HCT116 (cell line): ENCODE measurements at regions not wholly inside any gene's neighbourhood (a gene's known extent, or its start where the extent isn't known, plus 50 kb on each side); places are given as distances from the start of the nearest gene placed in this dataset.

Experiments used
- ATAC-seq: fragments of 200-7000 bp; cut with Tn5 transposase; 2 replicates; pipeline ENCODE4 v1.9.1; 2020; ENCODE audit warnings: mild to moderate bottlenecking, moderate library complexity
- BruUV-seq: library from RNA; stranded (reverse); fragments of 400-500 nt; replicated peaks from 2 replicates; lab custom pipeline; 2021; lab: Mats Ljungman, UMichigan
- CTCF ChIA-PET: fragments of 300-600 bp; sonication (Branson Sonifier 250); formaldehyde crosslinking; loops from one replicate; lab custom pipeline; 2021; ENCODE audit warnings: antibody characterized with exemption; lab: Charles Lee
- POLR2A ChIA-PET: fragments of 300-600, 350-600 bp; sonication (Branson Sonifier 250); formaldehyde crosslinking; loops from one replicate; lab custom pipeline; 2021; ENCODE audit warnings: antibody characterized with exemption; lab: Charles Lee
- RAD21 ChIA-PET, 2 experiments: fragments of 300-600 bp; sonication (Branson Sonifier 250); formaldehyde crosslinking; loops; one replicate each; lab custom pipeline; 2023; ENCODE audit warnings: low total read pairs in 2 of 2; ENCODE audit not compliant: uncharacterized antibody in 2 of 2, unreplicated experiment in 2 of 2, low non-redundant PET in 1 of 2; lab: Charles Lee
- DNase-seq: peaks from one replicate; pipeline ENCODE4 v3.0.0-alpha.2; 2010; ENCODE audit warnings: low read depth, low spot score
- H2AFZ ChIP-seq: fragments of 200-600 bp; shearing (Covaris generic), sonication (generic); 2 replicates; pipeline ENCODE4 v1.6.1; 2017; ENCODE audit warnings: low read depth, mixed run types, mixed read lengths, antibody characterized with exemption, low read length; ENCODE audit not compliant: poor library complexity, severe bottlenecking
- H3K27ac ChIP-seq: 2 replicates; pipeline ENCODE4 v1.5.1; 2012; ENCODE audit warnings: low read depth, low read length
- H3K27me3 ChIP-seq: fragments of 200-600 bp; sonication (generic); 2 replicates; pipeline ENCODE4 v1.6.1; 2016; ENCODE audit warnings: mixed run types, low read length, mixed read lengths; ENCODE audit not compliant: insufficient read depth
- H3K36me3 ChIP-seq, 2 experiments: fragments of 200-500 bp in 1 of 2; fragments of 200-600 bp in 1 of 2; sonication (Bioruptor generic) in 1 of 2; sonication (generic) in 1 of 2; 2 replicates each; pipeline versions ENCODE4 v1.5.1 to v1.6.1; 2014 to 2016; ENCODE audit warnings: low read length in 2 of 2, inconsistent platforms in 1 of 2, mixed read lengths in 1 of 2, mixed run types in 1 of 2; ENCODE audit not compliant: insufficient read depth in 2 of 2, control insufficient read depth in 1 of 2
- H3K4me1 ChIP-seq, 2 experiments: fragments of 200-600 bp in 1 of 2; sonication (generic) in 1 of 2; 2 replicates each; pipeline versions ENCODE4 v1.5.1 to v1.6.1; 2012 to 2017; ENCODE audit warnings: low read length in 2 of 2, inconsistent platforms in 1 of 2, mild to moderate bottlenecking in 1 of 2, mixed read lengths in 1 of 2, mixed run types in 1 of 2, moderate library complexity in 1 of 2; ENCODE audit not compliant: insufficient read depth in 2 of 2, control insufficient read depth in 1 of 2
- H3K4me2 ChIP-seq: fragments of 200-600 bp; sonication (generic); 2 replicates; pipeline ENCODE4 v1.6.1; 2017; ENCODE audit warnings: mixed run types, low read length, mixed read lengths
- H3K4me3 ChIP-seq, 2 experiments: fragments of 200-600 bp in 1 of 2; sonication (generic) in 1 of 2; replicated peaks in 1 of 2; 2 replicates each; pipeline ENCODE4 v1.5.1; 2011 to 2016; ENCODE audit warnings: low read length in 2 of 2, control low read depth in 1 of 2, low read depth in 1 of 2, mild to moderate bottlenecking in 1 of 2, mixed read lengths in 1 of 2, mixed run types in 1 of 2
- H3K79me2 ChIP-seq: fragments of 200-600 bp; sonication (generic); 2 replicates; pipeline ENCODE4 v1.6.1; 2017; ENCODE audit warnings: mild to moderate bottlenecking, mixed run types, low read length, moderate library complexity, mixed read lengths; ENCODE audit not compliant: insufficient read depth
- H3K9ac ChIP-seq: fragments of 200-600 bp; sonication (generic); 2 replicates; pipeline ENCODE4 v1.6.1; 2016; ENCODE audit warnings: low read length, mixed read lengths
- H3K9me2 ChIP-seq: fragments of 200-600 bp; sonication (generic), shearing (Covaris generic); 2 replicates; pipeline ENCODE4 v1.6.1; 2017; ENCODE audit warnings: mixed run types, mild to moderate bottlenecking, moderate library complexity; ENCODE audit not compliant: insufficient read depth
- H3K9me3 ChIP-seq, 2 experiments: fragments of 200-500 bp in 1 of 2; fragments of 200-600 bp in 1 of 2; sonication (Bioruptor generic) in 1 of 2; sonication (generic) in 1 of 2; 2 replicates each; pipeline ENCODE4 v1.6.1; 2014 to 2017; ENCODE audit warnings: low read length in 2 of 2, mixed read lengths in 2 of 2, inconsistent platforms in 1 of 2, low read depth in 1 of 2, mild to moderate bottlenecking in 1 of 2, mixed run types in 1 of 2, moderate library complexity in 1 of 2; ENCODE audit not compliant: control insufficient read depth in 1 of 2, insufficient read depth in 1 of 2
- H4K20me1 ChIP-seq: fragments of 200-600 bp; sonication (generic), shearing (Covaris generic); 2 replicates; pipeline ENCODE4 v1.6.1; 2017; ENCODE audit warnings: mixed run types, mild to moderate bottlenecking, moderate library complexity; ENCODE audit not compliant: insufficient read depth
- CBX3 ChIP-seq: IDR thresholded peaks from 2 replicates; pipeline ENCODE4 v1.6.1; 2012; ENCODE audit warnings: low read depth
- CEBPB ChIP-seq: IDR thresholded peaks from 2 replicates; pipeline ENCODE4 v1.6.1; 2012; ENCODE audit warnings: low read depth
- EGR1 ChIP-seq: IDR thresholded peaks from 2 replicates; pipeline ENCODE4 v1.6.1; 2012; ENCODE audit warnings: low read depth
- ELF1 ChIP-seq: IDR thresholded peaks from 2 replicates; pipeline ENCODE4 v1.6.1; 2012; ENCODE audit warnings: low read depth, borderline replicate concordance
- EZH2 ChIP-seq: fragments of 200-600 bp; sonication (generic); IDR thresholded peaks from 2 replicates; pipeline ENCODE4 v1.6.1; 2017; ENCODE audit warnings: antibody characterized with exemption, mixed run types
- EZH2phosphoT487 ChIP-seq: fragments of 200-600 bp; IDR thresholded peaks from 2 replicates; pipeline ENCODE4 v1.6.1; 2018; ENCODE audit warnings: antibody characterized with exemption, borderline replicate concordance
- FOSL1 ChIP-seq: IDR thresholded peaks from 2 replicates; pipeline ENCODE4 v1.6.1; 2012; ENCODE audit warnings: low read depth
- POLR2A ChIP-seq: IDR thresholded peaks from 2 replicates; pipeline ENCODE4 v1.7.0; 2011; ENCODE audit warnings: borderline replicate concordance; ENCODE audit not compliant: insufficient read depth, insufficient read length; ENCODE audit errors: extremely low read depth
- POLR2AphosphoS5 ChIP-seq: IDR thresholded peaks from 2 replicates; pipeline ENCODE4 v1.6.1; 2011; ENCODE audit warnings: mild to moderate bottlenecking, low read depth, low read length, moderate library complexity
- RAD21 ChIP-seq: IDR thresholded peaks from 2 replicates; pipeline ENCODE4 v1.6.1; 2012; ENCODE audit warnings: low read depth, mild to moderate bottlenecking
- SIN3A ChIP-seq: IDR thresholded peaks from 2 replicates; pipeline ENCODE4 v1.6.1; 2012; ENCODE audit warnings: low read depth
- SRF ChIP-seq: IDR thresholded peaks from 2 replicates; pipeline ENCODE4 v1.6.1; 2012; ENCODE audit warnings: low read depth
- TCF7L2 ChIP-seq: IDR thresholded peaks from 2 replicates; pipeline ENCODE4 v1.7.0; 2011; ENCODE audit warnings: borderline replicate concordance, inconsistent platforms; ENCODE audit not compliant: insufficient read depth, insufficient read length; ENCODE audit errors: extremely low read depth
- ZFX ChIP-seq: fragments of 450-650 bp; IDR thresholded peaks from 2 replicates; pipeline ENCODE4 v1.6.1; 2017
- ZNF274 ChIP-seq: fragments of 200-500 bp; sonication (Bioruptor generic); IDR thresholded peaks from 2 replicates; pipeline ENCODE4 v1.6.1; 2014; ENCODE audit warnings: mild to moderate bottlenecking, low read depth, low read length, inconsistent platforms
- intact Hi-C: fragments of 100-400 bp; cut with micrococcal nuclease; formaldehyde crosslinking; loops from 2 replicates; pipeline ENCODE4 v1.10.0; 2022
- TF ChIP-seq, protein P1 (sequence below), 3 experiments: fragments of 200-600 bp in 1 of 3; sonication (generic) in 1 of 3; IDR thresholded peaks in 2 of 3; conservative IDR thresholded peaks in 1 of 3; 2 replicates each; pipeline ENCODE4 v1.5.1; 2012 to 2017; ENCODE audit warnings: low read depth in 2 of 3, low read length in 2 of 3, antibody characterized with exemption in 1 of 3, borderline replicate concordance in 1 of 3, control low read depth in 1 of 3, mild to moderate bottlenecking in 1 of 3, mixed read lengths in 1 of 3, mixed run types in 1 of 3, moderate library complexity in 1 of 3; ENCODE audit not compliant: insufficient read depth in 1 of 3
- TF ChIP-seq, protein P2 (sequence below): IDR thresholded peaks from 2 replicates; pipeline ENCODE4 v1.6.1; 2012

DNA sequence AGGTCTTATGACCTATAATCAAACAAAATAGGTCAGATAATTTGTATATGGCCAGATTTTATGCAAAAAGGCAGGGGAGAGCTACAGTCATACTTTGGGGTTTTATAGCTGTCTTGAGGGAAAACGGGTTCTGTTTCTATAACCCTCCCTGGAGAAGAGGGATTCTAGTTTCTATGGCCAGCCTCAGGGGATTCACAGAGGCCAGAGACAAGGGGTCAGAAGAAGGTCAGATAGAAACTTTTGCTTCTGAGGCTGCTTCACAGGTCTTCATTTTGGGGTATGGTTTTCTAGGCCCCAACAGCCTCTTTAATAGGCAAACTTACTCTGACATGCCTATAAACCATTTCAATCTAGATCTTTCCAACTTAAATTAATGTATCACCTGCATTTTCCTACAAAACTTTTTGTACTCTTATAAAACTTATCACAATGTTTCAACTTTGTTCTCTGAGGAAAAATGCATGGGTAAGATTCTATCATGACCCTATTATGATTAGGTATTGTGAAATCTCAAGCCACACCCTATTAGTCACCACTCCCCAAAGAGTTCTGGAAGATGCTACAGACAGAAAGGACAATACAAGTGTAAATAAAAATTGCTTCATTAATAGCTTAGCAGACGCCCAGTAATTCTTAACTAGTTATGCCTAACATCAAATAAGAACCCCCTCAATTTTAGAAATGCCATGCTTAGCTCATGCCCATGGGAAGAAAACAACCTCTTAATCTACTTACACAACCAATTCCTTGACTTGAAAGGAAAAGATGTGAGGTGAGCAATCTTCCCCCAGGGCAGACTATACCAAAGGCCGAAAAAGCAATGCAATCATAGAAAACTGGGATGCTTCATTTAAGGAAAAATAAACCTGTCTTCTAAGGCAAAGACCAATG is 396.6 kb downstream of the TLR4 start:
- BruUV-seq = no TSS peak
- ChIA-PET RAD21 (no interaction called here), POLR2A (no interaction called here), CTCF (no interaction called here)
- ATAC-seq (no peak), DNase-seq (no peak)
- intact Hi-C loops = no loop called here
- H4K20me1 ChIP-seq = no peaks in the 10 kb centered on the region
- H3K9me2 ChIP-seq = no peaks in the 10 kb centered on the region
- H3K4me3 ChIP-seq = no peak overlapping the region
- TF ChIP-seq EZH2 = no peak
- no peak for TF ChIP-seq ELF1
- TF ChIP-seq POLR2AphosphoS5 = no peak
- TF ChIP-seq FOSL1 = no peak
- no peak for TF ChIP-seq TCF7L2
- no peak for TF ChIP-seq EGR1
- peaks cover 7 to 12% of the 10 kb centered on the region in 2 experiments; a peak in 2 of 4 replicates for H3K9me3 ChIP-seq
- no peaks in the 10 kb centered on the region for H3K4me1 ChIP-seq
- H3K79me2 ChIP-seq = no peaks in the 10 kb centered on the region
- H3K9ac ChIP-seq = no peak overlapping the region
- H3K27me3 ChIP-seq = no peaks in the 10 kb centered on the region
- no peaks in the 10 kb centered on the region for H3K36me3 ChIP-seq
- no peak overlapping the region for H3K4me2 ChIP-seq
- no peak overlapping the region for H3K27ac ChIP-seq
- H2AFZ ChIP-seq = no peak overlapping the region

GRCh38 chr9:118104363-118104762 is 400.2 kb downstream of the TLR4 start:
- RAD21 ChIA-PET = no interaction called here
- no TSS peak for BruUV-seq
- TF ChIP-seq POLR2AphosphoS5 (no peak), FOSL1 (no peak), CBX3 (no peak), EZH2phosphoT487 (no peak), CEBPB (no peak), SRF (no peak), ZFX (no peak), EZH2 (no peak), RAD21 (no peak), ZNF274 (no peak), POLR2A (no peak), SIN3A (no peak)
- TF ChIP-seq, protein P1, sequence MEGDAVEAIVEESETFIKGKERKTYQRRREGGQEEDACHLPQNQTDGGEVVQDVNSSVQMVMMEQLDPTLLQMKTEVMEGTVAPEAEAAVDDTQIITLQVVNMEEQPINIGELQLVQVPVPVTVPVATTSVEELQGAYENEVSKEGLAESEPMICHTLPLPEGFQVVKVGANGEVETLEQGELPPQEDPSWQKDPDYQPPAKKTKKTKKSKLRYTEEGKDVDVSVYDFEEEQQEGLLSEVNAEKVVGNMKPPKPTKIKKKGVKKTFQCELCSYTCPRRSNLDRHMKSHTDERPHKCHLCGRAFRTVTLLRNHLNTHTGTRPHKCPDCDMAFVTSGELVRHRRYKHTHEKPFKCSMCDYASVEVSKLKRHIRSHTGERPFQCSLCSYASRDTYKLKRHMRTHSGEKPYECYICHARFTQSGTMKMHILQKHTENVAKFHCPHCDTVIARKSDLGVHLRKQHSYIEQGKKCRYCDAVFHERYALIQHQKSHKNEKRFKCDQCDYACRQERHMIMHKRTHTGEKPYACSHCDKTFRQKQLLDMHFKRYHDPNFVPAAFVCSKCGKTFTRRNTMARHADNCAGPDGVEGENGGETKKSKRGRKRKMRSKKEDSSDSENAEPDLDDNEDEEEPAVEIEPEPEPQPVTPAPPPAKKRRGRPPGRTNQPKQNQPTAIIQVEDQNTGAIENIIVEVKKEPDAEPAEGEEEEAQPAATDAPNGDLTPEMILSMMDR (IDR thresholded peaks at IDR 0.05 in 2 of 3, conservative IDR thresholded peaks at IDR 0.05 in 1 of 3; ENCODE audit: borderline replicate concordance in 1 of 3, insufficient read depth in 1 of 3, low read depth in 2 of 3, low read length in 2 of 3) = no peak
- TF ChIP-seq, protein P2, sequence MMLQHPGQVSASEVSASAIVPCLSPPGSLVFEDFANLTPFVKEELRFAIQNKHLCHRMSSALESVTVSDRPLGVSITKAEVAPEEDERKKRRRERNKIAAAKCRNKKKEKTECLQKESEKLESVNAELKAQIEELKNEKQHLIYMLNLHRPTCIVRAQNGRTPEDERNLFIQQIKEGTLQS = no peak

More at GRCh38 chr9:118104363-118104762, 400.2 kb downstream of the TLR4 start:
- H3K27me3 ChIP-seq = no peaks in the 10 kb centered on the region
- CTCF ChIA-PET = no interaction called here
- no peak overlapping the region for H3K27ac ChIP-seq
- DNase-seq (no peak), ATAC-seq (no peak)
- no peaks in the 10 kb centered on the region for H3K9me2 ChIP-seq
- H2AFZ ChIP-seq = no peak overlapping the region
- H3K9me3 ChIP-seq = peaks cover 7 to 9% of the 10 kb centered on the region in 2 experiments; a peak in 2 of 4 replicates
- intact Hi-C loops = no loop called here
- no peak overlapping the region for H3K4me2 ChIP-seq
- POLR2A ChIA-PET = no interaction called here
- H3K4me1 ChIP-seq = no peaks in the 10 kb centered on the region
- no peaks in the 10 kb centered on the region for H3K79me2 ChIP-seq
- no peak overlapping the region for H3K4me3 ChIP-seq
- no peaks in the 10 kb centered on the region for H3K36me3 ChIP-seq
- H4K20me1 ChIP-seq = no peaks in the 10 kb centered on the region
- H3K9ac ChIP-seq = no peak overlapping the region
